NCI-H748 (cell line): ENCODE measurements at regions not wholly inside any gene's neighbourhood (a gene's known extent, or its start where the extent isn't known, plus 50 kb on each side); places are given as distances from the start of the nearest gene placed in this dataset.

ENCODE experiments used
- DNase-seq: peaks from one replicate; lab custom pipeline; 2025; ENCODE audit not compliant: unreplicated experiment; lab: John Stamatoyannopoulos, UW

DNA sequence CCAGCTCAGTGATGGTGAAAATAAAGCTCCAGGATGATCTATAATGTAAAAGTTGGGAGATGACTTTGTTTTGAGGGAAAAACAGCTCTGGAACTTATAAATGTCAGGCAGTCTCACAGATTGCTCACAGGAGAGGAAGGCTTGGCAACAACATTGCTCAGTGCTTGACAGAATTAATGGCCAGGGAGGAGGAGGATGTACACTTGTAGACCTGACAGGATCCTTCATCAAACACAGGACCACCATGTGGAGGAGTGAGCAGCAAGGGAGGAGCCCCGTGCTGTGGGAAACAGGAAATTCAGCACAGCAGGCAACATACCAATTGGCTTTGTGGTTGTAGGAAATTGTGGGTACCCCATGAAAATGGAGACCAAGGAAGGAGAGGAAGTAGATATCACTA lies 291.8 kb upstream of the CAMK1G start:
- DNase-seq: no peak

DNA sequence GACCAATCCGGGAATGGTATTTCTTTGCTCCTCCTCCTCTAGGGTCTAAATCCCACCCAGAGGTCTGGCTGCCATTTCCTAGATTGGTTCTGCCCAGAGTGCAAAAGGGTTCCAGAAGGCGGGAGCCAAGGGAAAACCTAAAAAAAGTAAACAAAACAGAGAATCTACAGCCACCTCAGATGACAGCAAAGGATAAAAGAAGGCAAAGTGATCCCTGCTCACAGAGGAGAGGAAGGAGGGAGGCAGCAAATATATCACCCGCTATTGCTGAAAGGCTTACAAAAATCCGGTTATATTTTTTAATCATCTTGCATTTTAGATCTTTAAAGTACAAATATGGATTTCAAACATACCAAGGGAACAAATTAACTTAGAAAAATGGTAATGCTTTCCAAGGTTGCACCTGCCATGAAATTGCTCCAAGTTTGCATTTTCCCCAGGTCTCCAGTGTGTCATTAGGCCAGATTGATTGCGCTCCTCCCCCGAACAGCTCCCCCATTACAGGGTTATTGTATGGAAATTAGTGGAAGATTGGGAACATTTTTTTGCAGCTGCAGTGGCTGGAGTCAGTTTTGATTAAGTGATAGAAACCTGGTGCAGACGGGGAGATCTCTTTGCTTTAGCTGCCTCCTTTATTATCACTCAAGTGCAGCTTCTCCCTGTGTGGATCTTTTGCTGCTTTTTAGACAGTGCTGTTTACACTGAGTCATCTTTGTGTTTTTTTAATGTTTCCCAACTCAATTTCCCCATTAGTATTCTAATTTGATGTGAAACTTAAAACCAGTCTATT lies 280.5 kb upstream of the CAMK1G start:
- peak; percentile 70 for DNase-seq

DNA sequence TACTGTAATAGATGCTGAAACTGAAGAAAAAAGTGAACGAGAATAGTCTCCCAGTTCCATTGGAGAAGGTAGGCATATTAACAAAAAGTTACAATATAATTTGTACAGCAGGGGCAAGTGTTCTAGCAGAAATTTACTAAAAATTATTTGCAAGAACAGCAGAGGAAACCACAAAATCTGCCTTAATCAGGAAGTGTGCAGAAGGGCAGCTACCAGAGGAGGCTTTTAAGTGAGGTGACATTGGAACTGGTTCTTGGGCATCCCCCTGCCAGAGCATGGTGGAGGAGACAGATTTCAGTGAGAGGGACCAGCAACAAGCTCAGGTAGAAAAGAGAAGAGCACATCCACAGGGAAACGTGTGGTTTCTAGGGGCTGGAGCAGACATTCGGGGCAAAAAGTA lies 279.3 kb upstream of the CAMK1G start:
- DNase-seq: no peak

DNA sequence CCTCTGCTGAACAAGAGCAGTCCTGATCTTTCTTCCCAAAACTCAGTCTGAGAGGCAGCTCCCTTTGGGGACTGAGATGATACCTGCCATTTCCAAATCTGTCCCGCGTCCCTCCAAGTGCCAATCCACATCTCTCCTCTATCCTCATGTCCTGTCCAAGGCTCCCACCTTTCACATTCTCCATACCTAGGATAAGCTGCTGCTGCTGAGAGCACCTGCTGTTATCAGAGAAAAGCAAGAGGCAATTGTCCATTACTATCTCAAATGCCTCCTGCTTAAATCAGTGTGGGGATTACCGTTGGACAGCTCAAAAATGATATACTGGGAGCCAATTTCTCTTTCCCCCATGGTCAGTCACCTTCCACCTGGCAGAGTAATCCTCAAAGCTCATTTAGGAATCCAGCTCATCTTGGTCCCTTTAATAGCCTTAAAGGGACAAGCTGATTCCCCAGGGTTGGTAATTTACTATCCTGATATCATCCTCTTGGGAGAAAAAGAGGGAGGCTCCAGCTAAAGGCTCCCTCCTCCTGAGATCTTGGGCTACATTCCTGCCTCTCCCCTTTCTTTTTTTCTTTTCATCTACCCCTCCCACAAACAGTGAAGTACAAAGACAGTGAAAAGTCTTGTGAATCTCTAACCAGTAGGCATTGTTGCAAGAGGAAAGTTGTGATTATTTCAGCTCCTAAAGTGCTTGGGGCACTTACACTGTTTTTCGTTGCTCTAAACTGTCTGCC lies 278.1 kb upstream of the CAMK1G start:
- DNase-seq: no peak

DNA sequence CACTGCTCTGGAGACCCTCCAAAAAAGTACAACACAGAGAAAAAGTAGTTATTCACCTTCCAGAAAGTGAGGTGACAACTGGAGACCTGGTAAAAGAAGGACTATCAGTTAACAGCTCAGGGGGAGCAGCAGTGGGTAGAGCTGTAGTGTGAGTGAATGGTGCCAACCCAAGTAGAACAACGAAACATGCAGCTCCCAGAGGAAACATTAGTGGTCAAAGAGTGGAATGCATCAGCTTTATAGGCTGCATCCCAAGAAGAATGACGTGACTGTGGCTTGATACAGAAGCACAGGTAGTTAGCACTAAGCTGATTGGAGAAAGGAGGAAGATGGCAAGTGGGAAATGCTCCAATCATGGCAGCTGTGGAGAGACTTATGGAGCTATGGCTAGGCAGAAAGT lies 275.7 kb upstream of the CAMK1G start:
- no peak for DNase-seq

DNA sequence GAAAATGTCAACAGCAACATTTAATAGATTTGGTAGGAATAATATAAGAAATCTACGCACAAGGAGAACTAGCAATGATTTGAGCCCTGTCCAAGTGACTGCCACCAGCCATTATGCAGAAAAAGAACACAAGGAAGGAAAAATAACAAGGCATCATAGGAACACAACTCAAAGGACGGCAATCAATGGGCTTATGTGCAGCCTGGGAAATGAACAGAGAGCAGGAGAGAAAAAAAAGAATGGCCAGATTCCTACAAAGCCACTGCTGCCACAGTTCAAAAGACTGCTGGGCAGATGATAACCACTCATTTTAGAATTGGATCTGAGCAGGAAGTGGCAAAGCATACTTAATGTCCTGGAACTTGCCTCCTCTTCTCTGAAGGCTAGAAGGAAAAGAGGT lies 274.3 kb upstream of the CAMK1G start:
- DNase-seq: no peak

DNA sequence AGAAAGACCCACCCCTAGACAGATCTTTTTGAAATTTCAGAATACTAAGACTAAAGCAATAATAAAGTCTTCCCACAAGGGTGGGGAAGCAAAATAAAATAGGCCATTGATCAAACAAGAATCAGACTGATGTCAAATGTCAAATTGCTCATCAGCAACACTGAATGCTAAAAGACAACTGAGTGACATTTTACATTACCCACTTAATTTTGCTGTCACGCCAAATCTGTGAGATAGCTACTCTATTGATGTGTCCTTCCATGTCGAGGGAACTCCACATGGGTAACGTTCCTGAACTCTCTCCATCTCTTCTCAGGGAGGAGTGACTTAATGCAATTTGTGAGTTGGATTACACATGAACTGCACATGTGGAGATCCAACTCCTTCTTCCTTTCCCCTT lies 271.7 kb upstream of the CAMK1G start:
- DNase-seq: no peak

DNA sequence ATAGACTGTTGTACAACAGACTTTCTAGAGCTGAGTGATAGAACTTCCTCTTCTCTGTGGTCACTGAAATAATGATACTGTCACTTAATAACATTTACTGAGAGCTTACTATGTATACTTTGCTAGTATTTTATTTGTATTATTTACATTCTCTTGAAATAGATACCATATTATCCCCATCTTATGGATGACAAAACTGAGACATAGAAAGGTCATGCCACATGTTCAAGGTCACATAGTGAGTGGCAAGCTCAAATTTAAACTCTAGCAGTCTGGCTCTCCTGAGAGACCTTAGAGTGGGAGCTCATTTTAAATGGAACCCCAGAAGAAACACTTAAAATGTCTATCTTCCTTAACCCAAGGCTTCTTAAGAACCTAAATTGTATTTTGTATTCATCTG lies 266.6 kb upstream of the CAMK1G start:
- no peak for DNase-seq

DNA sequence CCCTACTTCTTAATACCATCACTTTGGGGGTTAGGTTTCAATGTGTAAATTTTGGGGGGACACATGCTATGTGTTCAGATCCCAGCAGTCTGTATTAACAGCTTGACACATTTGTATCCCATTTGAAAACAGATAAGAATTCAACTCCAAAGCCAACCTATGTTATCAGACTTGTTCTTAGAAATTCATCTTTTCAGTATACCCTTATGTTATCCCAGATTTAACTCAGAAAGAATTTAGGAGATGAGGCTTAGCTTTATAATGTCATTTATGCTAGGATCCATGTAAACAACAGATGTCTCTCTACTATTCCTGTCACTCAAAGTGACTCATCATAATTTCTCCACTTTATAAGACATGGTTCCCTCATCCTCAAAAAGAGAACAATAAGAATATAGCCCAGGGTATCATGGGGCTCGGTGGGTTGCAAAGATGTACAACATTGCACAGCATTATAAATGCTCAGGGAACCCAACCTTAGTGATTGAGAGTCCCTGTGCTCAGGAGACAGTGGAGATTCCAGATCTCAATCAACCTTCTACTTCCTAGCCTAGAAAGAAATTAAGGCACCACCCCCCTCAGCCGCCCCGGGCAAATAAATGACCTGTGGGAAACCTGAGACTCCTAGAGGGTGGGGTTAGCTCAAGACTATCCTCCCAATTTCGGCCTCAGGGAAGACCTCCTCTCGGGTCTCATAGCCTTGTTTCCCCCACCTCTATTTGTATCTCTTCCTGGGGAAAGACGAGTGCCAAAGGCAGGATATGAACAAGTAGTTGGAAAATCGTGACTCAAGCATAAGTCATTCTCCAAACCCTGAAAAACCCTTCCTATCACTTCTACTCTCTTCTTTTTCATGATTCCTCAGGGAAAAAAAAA lies 265.1 kb upstream of the CAMK1G start:
- DNase-seq: no peak

DNA sequence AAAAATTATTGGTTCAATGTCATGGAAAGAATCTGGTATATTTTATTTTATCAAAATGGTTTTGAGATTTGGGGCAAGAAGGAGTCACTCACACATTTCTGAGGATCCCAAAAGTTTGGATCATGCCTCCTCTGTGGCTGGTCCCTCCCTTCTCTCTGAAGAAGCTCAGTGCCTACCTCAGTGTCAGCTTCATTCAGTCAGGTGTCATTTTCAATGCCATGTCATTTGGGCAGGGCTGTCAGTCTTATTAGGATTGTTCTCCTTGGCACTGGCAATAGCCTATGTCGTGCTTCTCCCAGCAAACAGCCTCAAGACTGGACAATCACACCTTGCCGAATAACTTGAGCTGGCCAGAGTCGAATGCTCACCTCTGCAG lies 264.5 kb upstream of the CAMK1G start:
- DNase-seq: no peak

DNA sequence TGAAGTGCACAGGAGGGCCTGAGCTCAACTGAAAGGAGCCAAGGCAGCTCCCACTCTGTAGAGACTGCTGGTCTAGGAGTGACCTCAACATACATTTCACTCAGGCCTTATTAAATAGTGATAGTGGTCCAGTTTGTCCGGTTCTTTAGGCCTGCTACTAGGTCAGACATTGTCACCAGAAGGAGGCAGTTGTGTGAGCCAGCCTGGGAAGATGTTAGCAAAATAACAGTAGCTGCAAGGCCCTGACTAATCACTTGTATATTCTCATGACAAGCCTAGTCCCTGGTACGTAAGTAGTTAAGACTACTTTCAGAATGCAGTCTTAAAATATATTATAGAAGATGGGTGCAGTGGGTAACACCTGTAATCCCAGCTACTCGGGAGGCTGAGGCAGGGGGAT lies 264.0 kb upstream of the CAMK1G start:
- DNase-seq: no peak

DNA sequence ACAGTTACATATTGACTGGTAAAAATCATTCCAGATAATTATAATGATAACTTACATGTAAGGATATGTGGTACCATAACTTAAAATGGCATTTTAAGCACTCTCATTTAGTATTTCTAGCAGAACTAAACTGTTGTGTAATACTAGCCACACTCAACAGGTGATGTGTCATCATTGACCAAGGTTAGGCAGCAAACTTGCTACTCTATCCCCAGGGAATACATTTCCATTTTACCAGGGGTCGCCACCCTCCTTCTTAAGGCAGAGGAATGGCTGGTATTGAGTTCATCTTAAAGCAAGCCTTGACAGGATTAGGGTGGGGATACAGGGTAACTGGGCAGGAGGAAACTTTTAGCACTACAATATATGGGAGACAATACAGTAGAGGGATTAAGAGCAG lies 259.8 kb upstream of the CAMK1G start:
- no peak for DNase-seq

DNA sequence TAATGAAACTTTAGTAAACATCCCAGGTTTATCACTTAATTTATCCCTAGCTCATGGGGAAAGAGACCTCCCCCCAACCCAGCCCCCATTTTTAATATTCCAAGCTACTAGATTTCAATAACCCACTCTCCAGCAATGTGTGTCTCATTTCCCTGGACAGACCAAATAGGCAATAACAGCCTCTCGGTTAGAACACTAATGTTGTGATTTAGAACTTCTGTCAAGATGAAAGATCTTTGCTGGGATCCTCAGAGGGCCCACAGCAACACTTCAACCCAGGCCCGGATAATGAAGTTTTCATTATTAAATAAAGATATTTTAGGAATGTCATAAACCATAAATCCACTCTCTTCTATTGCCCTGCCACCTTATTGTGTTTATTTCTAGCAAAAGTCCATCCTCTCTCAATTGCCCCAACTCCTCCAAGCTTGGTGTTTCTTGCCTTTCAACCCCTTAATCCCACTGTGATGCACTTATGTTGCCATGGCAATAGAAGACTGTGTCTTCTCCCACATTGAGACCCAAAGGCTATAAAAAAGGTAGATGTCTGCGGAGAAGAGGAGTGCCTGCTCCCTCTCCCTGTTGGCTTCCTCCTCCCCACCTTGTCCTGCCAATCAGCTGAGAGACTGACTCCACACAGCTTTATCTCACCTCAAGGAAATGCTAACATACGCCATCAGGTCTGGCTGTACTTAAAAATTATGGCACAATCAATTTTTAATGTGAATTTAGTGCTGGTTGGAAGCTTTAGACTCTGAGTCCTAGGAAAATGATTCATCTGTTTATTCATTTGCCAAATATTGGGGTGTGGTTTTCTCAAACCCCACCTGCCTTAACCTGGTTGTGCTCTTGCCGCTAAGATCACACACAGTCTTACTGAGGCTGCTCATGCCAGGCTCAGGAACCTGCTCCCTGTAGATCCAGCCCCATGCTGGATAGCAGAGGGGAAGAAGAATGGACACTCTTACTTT lies 258.3 kb upstream of the CAMK1G start:
- DNase-seq: no peak

DNA sequence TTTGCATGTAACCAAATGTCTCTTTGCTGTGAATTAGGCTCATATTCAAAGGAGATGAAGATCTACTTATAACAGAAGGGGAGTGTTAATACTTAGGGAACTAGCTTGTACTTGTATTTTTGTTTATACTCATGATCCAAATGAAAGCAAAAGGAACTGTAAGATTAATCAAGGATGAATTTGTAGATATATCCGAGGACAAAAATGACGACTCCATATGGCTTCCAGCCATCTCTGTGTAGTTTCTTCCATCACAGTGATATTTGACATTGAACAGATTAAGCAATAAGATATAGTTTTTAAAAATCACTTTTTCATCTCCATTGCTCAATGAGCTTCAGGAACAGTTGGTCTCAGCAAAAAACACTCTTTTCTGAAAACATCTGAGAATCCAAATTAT lies 257.4 kb upstream of the CAMK1G start:
- DNase-seq: no peak

DNA sequence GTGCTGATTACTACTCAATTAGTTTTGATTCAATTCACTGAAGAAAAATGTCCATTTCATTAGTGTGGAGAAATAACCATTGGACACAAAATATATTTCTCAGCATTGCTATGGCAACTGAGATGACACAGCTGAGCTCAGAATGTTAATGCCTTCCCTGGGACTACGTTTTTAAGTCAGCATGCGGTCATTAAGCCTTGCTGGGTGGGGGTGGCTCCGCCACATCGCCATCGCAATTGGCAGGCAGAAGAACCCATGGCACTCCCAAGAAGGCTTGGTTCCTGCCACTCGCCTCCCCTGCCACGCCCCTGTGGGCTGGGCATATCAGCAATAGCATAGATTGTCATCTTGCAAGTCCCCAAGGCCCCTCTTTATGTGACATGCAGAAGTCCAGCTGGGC lies 256.7 kb upstream of the CAMK1G start:
- DNase-seq: no peak

DNA sequence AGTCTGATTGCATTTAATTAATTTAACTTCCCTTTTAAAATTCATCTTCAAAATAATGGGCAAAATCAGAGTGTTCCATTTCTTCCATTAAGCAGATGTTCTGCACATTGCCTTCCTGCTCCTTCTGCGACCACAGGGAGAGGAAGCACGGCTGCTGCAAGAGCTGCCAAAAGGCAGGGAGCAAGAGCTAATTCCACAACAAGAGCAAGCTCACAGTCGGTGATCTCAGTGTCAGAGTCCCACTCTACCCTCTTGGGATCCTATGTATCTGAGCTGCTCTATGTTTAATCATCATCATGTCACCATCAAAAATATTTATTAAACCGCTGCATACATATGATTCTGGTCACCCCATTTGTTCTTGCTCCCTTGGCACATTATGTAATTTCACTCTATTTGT lies 255.3 kb upstream of the CAMK1G start:
- DNase-seq: no peak

DNA sequence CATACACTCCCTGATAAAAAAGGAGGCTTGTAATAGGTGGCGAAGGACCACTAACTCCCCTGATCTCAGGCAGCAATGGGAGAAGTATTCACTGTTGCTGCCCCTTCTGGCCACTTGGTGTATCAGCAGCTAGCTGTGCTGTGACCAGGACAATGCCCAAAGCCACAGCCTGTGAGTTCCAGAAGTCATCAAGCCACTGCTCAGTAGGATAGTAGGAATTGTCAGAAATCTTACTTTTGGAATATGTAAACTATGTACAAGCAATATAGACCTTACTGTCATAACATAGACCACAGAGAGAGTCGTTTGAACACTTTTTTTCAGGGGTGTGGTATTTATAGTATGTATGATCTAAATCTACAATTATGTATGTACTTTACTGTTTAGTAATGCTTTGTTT lies 248.3 kb upstream of the CAMK1G start:
- peak; percentile 10 for DNase-seq

DNA sequence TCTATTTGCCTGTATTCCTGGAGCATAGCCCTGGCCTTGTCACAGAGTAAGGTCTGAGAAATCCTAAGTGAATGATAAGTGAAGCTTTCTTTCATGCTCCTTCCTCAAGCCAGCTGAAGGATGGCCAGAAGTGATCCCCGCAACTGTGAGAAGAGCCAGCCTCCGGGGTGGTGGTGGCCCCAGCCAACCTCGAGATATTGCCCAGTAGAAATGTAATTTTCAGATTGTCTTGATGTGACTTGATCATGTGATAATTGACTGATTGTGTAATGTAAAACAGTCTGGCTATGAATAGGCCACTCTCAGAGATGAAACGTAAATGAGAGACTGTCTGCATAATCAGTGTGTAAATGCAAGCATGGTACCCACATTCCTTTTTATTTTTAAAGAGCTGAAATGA lies 242.4 kb upstream of the CAMK1G start:
- DNase-seq: no peak

DNA sequence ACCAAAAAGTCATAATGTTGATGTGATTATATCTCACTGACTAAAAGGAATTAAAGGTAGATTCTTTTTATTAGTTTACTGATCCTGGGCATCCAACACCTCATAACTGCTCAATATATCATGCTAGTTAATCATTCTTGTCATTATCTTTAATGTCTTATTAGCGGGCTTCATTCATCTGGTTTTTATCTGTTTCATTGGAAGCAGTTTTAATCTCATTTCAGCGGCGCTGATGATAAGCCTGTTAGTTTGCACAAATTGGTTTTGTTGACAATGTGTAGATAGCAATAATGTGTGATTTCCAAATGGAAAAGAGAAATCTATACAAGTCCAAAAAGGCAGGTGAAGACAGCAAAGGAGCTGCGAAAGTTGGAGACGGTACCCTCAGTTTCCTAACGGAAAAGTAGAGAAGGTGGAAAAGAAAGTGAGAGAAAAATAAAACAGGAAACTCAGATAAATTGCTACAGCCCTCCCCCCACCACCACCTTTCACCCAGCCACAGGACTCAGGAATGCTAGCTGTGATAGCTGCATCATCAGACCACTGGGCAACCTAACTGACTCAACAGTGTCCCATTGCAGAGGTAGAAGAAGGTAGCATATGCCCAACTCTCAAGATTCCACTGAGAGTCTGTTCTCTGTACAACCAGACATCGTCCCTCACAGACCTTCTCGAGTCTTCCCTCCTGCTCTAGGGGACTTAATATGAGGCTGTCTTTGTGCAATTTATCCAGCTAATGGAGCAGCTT lies 241.7 kb upstream of the CAMK1G start:
- no peak for DNase-seq
